Endothelial cell (in vitro differentiated cells): ENCODE measurements at regions not wholly inside any gene's neighbourhood (a gene's known extent, or its start where the extent isn't known, plus 50 kb on each side); places are given as distances from the start of the nearest gene placed in this dataset.
"Not testable (repeated sequence)": the region's sequence is repeated elsewhere in the genome, so short reads cannot be mapped to it uniquely, and the experiment has no call there.

Source experiments
- DNase-seq: peaks from one replicate; pipeline ENCODE4 v3.0.0; 2021; ENCODE audit warnings: low spot score
- H3K27ac Mint-ChIP-seq: one replicate; pipeline ENCODE4 v1.8.0; 2021; ENCODE audit warnings: mixed read lengths, inconsistent platforms; ENCODE audit not compliant: unreplicated experiment
- H3K27me3 Mint-ChIP-seq: one replicate; pipeline ENCODE4 v1.8.0; 2021; ENCODE audit warnings: mild to moderate bottlenecking, moderate library complexity, mixed read lengths, inconsistent platforms; ENCODE audit not compliant: unreplicated experiment
- H3K36me3 Mint-ChIP-seq: one replicate; pipeline ENCODE4 v1.8.0; 2021; ENCODE audit warnings: mild to moderate bottlenecking, low read depth, mixed read lengths, inconsistent platforms; ENCODE audit not compliant: unreplicated experiment
- H3K4me1 Mint-ChIP-seq: one replicate; pipeline ENCODE4 v1.8.0; 2021; ENCODE audit warnings: mild to moderate bottlenecking, mixed read lengths, inconsistent platforms; ENCODE audit not compliant: unreplicated experiment
- H3K4me3 Mint-ChIP-seq: one replicate; pipeline ENCODE4 v1.8.0; 2021; ENCODE audit warnings: mild to moderate bottlenecking, mixed read lengths, inconsistent platforms; ENCODE audit not compliant: unreplicated experiment
- H3K9me3 Mint-ChIP-seq: one replicate; pipeline ENCODE4 v1.8.0; 2021; ENCODE audit warnings: mixed read lengths, inconsistent platforms; ENCODE audit not compliant: unreplicated experiment
- TF ChIP-seq, protein P1 (sequence below): fragments of 200-600 bp; sonication (generic); IDR thresholded peaks from one replicate; pipeline ENCODE4 v1.5.0; 2021; ENCODE audit warnings: antibody characterized with exemption; ENCODE audit not compliant: unreplicated experiment

- Mint-ChIP-seq H3K27me3 (no peaks in the 10 kb centered on the region), H3K4me3 (no peak overlapping the region), H3K4me1 (no peaks in the 10 kb centered on the region), H3K9me3 (no peaks in the 10 kb centered on the region), H3K27ac (no peak overlapping the region), H3K36me3 (peaks cover 4% of the 10 kb centered on the region)
- TF ChIP-seq, protein P1, sequence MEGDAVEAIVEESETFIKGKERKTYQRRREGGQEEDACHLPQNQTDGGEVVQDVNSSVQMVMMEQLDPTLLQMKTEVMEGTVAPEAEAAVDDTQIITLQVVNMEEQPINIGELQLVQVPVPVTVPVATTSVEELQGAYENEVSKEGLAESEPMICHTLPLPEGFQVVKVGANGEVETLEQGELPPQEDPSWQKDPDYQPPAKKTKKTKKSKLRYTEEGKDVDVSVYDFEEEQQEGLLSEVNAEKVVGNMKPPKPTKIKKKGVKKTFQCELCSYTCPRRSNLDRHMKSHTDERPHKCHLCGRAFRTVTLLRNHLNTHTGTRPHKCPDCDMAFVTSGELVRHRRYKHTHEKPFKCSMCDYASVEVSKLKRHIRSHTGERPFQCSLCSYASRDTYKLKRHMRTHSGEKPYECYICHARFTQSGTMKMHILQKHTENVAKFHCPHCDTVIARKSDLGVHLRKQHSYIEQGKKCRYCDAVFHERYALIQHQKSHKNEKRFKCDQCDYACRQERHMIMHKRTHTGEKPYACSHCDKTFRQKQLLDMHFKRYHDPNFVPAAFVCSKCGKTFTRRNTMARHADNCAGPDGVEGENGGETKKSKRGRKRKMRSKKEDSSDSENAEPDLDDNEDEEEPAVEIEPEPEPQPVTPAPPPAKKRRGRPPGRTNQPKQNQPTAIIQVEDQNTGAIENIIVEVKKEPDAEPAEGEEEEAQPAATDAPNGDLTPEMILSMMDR = no peak
- no peak for DNase-seq
Measured at GRCh38 chr2:61645911-61646310, 107.8 kb upstream of the XPO1 start.

- not testable (repeated sequence) for H3K9me3 Mint-ChIP-seq, H3K27ac Mint-ChIP-seq, DNase-seq, H3K27me3 Mint-ChIP-seq, H3K4me1 Mint-ChIP-seq, H3K36me3 Mint-ChIP-seq, H3K4me3 Mint-ChIP-seq
Measured at GRCh38 chr2:61643153-61643552, 105.0 kb upstream of the XPO1 start.

DNA sequence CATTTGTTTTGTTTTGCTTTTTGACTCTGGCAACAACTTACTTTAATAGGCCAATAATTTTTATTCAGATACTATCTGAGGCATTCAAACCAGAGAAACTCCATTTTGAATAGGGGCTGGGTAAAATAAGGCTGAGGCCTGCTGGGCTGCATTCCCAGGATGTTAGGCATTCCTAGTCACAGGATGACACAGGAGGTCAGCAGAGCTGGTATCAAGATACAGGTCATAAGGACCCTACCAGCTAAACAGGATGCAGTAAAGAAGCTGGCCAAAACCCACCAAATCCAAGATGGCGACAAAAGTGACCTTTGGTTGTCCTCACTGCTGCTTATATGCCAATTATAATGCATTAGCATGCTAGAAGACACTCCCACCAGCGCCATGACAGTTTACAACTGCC, 102.2 kb upstream of the XPO1 start:
- Mint-ChIP-seq H3K36me3 (no peaks in the 10 kb centered on the region), H3K9me3 (no peaks in the 10 kb centered on the region), H3K27ac (no peak overlapping the region), H3K4me1 (peaks cover 3% of the 10 kb centered on the region), H3K4me3 (no peak overlapping the region), H3K27me3 (no peaks in the 10 kb centered on the region)
- no peak for DNase-seq
- TF ChIP-seq, protein P1 = no peak

- no peak overlapping the region for H3K27ac Mint-ChIP-seq
- H3K9me3 Mint-ChIP-seq = no peaks in the 10 kb centered on the region
- no peak overlapping the region for H3K4me3 Mint-ChIP-seq
- DNase-seq = no peak
- TF ChIP-seq, protein P1 = no peak
- no peaks in the 10 kb centered on the region for H3K27me3 Mint-ChIP-seq
- H3K4me1 Mint-ChIP-seq = peaks cover 3% of the 10 kb centered on the region
- H3K36me3 Mint-ChIP-seq = no peaks in the 10 kb centered on the region
Measured at GRCh38 chr2:61639721-61640120, 101.6 kb upstream of the XPO1 start.

GRCh38 chr2:61636686-61637085, 98.5 kb upstream of the XPO1 start:
- Mint-ChIP-seq H3K27ac (no peak overlapping the region), H3K4me1 (peaks cover 3% of the 10 kb centered on the region)
- DNase-seq = no peak

More at GRCh38 chr2:61636686-61637085, 98.5 kb upstream of the XPO1 start:
- Mint-ChIP-seq H3K9me3 (no peaks in the 10 kb centered on the region), H3K36me3 (no peaks in the 10 kb centered on the region), H3K4me3 (no peak overlapping the region), H3K27me3 (peaks cover 1% of the 10 kb centered on the region)
- TF ChIP-seq, protein P1 = no peak
